B cell (primary cell): ENCODE measurements at regions not wholly inside any gene's neighbourhood (a gene's known extent, or its start where the extent isn't known, plus 50 kb on each side); places are given as distances from the start of the nearest gene placed in this dataset.

Experiments
- CTCF ChIP-seq: fragments of 200-600 bp; IDR thresholded peaks from one replicate; pipeline ENCODE4 v1.8.0; 2022; ENCODE audit warnings: antibody characterized with exemption, mild to moderate bottlenecking
- EZH2 ChIP-seq: IDR thresholded peaks from 2 replicates; pipeline ENCODE4 v1.6.1; 2012; ENCODE audit warnings: borderline replicate concordance, low read depth, mild to moderate bottlenecking, moderate library complexity, low read length; ENCODE audit not compliant: insufficient read depth, poor library complexity, severe bottlenecking

GRCh38 chr2:48157150-48157549, 157.3 kb upstream of the FOXN2 start:
- TF ChIP-seq CTCF = no peak
- TF ChIP-seq EZH2 = no peak
